ENCODE measurements at regions not wholly inside any gene's neighbourhood (a gene's known extent, or its start where the extent isn't known, plus 50 kb on each side); places are given as distances from the start of the nearest gene placed in this dataset.

DNA sequence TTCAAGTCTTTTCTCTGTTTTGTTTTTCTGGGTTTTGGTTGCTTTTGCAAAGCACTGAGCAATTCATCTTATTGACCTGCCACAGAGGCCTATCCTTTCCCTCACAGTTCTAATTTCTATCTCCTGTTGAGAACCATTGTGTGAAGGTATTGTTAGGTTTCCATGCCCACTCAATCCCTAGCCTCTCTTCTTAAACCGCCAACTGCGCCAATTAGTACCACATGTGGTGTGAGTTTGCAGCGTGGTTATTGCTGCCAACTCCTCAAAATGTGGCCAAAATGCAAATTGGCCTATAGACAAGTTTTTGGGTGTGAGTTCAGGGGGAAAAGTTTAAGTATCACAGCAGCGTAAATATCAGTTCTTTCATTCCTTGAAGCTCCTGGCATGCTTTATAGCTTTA, 232.6 kb downstream of the FLRT2 start:
- TF ChIP-seq, protein P1, sequence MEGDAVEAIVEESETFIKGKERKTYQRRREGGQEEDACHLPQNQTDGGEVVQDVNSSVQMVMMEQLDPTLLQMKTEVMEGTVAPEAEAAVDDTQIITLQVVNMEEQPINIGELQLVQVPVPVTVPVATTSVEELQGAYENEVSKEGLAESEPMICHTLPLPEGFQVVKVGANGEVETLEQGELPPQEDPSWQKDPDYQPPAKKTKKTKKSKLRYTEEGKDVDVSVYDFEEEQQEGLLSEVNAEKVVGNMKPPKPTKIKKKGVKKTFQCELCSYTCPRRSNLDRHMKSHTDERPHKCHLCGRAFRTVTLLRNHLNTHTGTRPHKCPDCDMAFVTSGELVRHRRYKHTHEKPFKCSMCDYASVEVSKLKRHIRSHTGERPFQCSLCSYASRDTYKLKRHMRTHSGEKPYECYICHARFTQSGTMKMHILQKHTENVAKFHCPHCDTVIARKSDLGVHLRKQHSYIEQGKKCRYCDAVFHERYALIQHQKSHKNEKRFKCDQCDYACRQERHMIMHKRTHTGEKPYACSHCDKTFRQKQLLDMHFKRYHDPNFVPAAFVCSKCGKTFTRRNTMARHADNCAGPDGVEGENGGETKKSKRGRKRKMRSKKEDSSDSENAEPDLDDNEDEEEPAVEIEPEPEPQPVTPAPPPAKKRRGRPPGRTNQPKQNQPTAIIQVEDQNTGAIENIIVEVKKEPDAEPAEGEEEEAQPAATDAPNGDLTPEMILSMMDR (conservative IDR thresholded peaks at IDR 0.05; ENCODE audit: low read depth, low read length) = no peak
- TF ChIP-seq EZH2 (IDR thresholded peaks at IDR 0.05; ENCODE audit: borderline replicate concordance, low read depth, low read length, poor library complexity, severe bottlenecking) = no peak
